ENCODE measurements at regions not wholly inside any gene's neighbourhood (a gene's known extent, or its start where the extent isn't known, plus 50 kb on each side); places are given as distances from the start of the nearest gene placed in this dataset.

DNA sequence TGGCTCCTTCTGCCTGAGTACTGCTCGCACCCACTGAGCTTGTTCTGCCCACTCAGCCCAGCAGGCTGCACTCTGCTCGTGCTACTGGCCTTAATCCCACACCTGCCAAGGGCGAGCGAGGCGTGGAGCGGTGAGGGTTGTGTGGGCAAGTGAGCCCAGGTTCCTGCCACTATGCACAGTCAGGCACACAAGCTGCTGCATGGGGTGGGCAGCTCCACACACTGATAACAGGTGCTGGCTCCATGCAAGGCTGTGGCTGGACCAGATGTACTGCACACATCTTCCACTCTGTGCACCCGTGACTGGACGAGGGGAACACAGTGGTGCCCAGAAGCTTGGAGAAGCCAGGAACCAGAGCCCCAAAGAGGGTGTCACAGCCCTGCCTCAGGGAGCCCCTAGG lies 184.3 kb upstream of the NUDT6 start:
- TF ChIP-seq, protein P1, sequence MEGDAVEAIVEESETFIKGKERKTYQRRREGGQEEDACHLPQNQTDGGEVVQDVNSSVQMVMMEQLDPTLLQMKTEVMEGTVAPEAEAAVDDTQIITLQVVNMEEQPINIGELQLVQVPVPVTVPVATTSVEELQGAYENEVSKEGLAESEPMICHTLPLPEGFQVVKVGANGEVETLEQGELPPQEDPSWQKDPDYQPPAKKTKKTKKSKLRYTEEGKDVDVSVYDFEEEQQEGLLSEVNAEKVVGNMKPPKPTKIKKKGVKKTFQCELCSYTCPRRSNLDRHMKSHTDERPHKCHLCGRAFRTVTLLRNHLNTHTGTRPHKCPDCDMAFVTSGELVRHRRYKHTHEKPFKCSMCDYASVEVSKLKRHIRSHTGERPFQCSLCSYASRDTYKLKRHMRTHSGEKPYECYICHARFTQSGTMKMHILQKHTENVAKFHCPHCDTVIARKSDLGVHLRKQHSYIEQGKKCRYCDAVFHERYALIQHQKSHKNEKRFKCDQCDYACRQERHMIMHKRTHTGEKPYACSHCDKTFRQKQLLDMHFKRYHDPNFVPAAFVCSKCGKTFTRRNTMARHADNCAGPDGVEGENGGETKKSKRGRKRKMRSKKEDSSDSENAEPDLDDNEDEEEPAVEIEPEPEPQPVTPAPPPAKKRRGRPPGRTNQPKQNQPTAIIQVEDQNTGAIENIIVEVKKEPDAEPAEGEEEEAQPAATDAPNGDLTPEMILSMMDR (IDR thresholded peaks at IDR 0.05; ENCODE audit: partially characterized antibody, unreplicated experiment), result no peak
- DNase-seq, result peak; percentile 7
- no peak overlapping the region for H3K4me3 Mint-ChIP-seq (ENCODE audit: unreplicated experiment)
- no peaks in the 10 kb centered on the region for H3K27me3 Mint-ChIP-seq (ENCODE audit: unreplicated experiment)
- no peaks in the 10 kb centered on the region for H3K9me3 Mint-ChIP-seq (ENCODE audit: unreplicated experiment)
- peaks cover 5% of the 10 kb centered on the region for H3K4me1 Mint-ChIP-seq (ENCODE audit: low read depth, unreplicated experiment)
- H3K27ac Mint-ChIP-seq (ENCODE audit: unreplicated experiment), result no peak overlapping the region
- no peaks in the 10 kb centered on the region for H3K36me3 Mint-ChIP-seq (ENCODE audit: unreplicated experiment)

DNA sequence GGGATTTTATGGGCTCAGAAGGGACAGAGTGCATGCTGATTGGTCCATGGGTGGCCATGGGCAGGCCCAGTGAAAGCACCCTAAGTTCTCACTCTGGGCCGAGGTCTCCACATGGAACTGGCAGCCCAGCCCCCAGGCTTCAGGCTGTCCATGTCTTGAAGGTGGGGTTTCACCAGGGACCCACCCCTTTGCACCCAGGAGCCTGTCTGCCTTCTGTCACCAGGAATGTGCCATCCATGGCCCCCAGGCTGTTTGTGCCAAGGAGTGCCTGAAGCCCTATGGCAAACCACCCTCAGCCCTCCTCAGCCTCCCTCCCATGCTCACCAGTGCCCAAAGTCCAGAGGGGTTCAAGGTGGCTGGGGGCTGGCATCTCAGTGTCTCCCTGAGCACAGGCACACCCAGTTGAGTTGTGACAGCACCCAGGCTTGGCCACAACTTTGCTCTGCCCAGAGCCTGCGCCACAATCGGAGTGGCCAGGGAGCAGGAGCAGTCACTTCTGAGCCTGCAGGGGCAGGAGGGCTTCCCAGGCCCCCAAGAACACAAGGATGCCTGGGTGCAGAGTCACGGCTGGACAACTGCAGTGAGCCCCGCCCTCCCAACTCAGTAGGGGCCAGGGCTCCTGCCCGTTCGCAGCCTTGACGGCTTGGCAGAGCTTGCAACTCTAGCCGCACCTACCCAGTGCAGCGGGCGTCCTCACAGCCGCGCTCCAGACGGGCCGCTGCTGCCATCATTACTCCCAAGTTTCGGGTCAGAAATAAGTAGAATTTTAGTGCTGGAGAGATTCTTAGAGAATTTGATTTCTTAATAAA lies 185.3 kb upstream of the NUDT6 start:
- DNase-seq, result no peak
- TF ChIP-seq, protein P1 (IDR thresholded peaks at IDR 0.05; ENCODE audit: partially characterized antibody, unreplicated experiment), result no peak
- Mint-ChIP-seq H3K9me3 (ENCODE audit: unreplicated experiment) (no peaks in the 10 kb centered on the region), H3K4me3 (ENCODE audit: unreplicated experiment) (no peak overlapping the region), H3K27ac (ENCODE audit: unreplicated experiment) (no peak overlapping the region), H3K27me3 (ENCODE audit: unreplicated experiment) (no peaks in the 10 kb centered on the region), H3K4me1 (ENCODE audit: low read depth, unreplicated experiment) (peaks cover 2% of the 10 kb centered on the region), H3K36me3 (ENCODE audit: unreplicated experiment) (no peaks in the 10 kb centered on the region)

DNA sequence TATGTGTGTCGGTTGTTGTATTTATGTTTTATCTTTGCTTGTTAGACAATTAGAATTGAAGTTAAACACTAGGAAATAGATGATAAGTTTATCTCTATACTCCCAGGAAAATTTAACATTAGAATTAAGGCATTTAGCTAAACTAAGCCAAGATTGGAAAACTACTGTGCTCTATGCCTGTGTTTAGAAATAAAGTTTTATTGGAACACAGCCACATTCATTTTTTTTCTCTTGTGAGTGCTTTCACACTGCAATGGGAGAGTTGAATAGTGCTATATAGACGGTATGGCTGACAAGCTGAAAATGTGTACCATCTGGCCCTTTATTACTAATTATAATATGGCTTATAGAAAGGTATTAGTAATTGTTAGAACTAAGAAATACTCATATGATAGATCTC lies 186.7 kb upstream of the NUDT6 start:
- Mint-ChIP-seq H3K27ac (ENCODE audit: unreplicated experiment) (no peak overlapping the region), H3K27me3 (ENCODE audit: unreplicated experiment) (no peaks in the 10 kb centered on the region), H3K9me3 (ENCODE audit: unreplicated experiment) (peaks cover 2% of the 10 kb centered on the region), H3K4me1 (ENCODE audit: low read depth, unreplicated experiment) (no peaks in the 10 kb centered on the region), H3K36me3 (ENCODE audit: unreplicated experiment) (no peaks in the 10 kb centered on the region), H3K4me3 (ENCODE audit: unreplicated experiment) (no peak overlapping the region)
- DNase-seq, result no peak
- TF ChIP-seq, protein P1 (IDR thresholded peaks at IDR 0.05; ENCODE audit: partially characterized antibody, unreplicated experiment), result no peak

DNA sequence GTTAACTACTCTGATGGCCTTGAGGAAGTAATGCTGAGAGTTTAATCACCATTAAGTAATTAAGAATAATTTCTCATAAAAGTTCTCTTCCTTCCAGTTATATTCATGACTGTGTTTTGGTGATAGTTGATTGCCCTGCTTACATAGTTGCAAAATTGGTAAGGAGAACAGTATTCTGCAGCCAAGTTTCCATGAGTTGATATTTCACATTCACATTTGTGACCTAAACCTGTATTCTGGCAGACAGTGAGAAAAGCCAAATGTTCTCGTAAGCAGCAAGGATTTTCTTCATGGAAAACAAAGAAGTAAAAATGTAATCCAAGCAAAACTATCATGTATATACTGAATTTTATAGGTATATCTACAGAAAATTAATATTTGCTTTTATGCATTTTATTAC lies 187.8 kb upstream of the NUDT6 start:
- H3K27ac Mint-ChIP-seq (ENCODE audit: unreplicated experiment), result no peak overlapping the region
- H3K4me3 Mint-ChIP-seq (ENCODE audit: unreplicated experiment), result no peak overlapping the region
- TF ChIP-seq, protein P1 (IDR thresholded peaks at IDR 0.05; ENCODE audit: partially characterized antibody, unreplicated experiment), result no peak
- H3K9me3 Mint-ChIP-seq (ENCODE audit: unreplicated experiment), result peaks cover 2% of the 10 kb centered on the region
- H3K4me1 Mint-ChIP-seq (ENCODE audit: low read depth, unreplicated experiment), result no peaks in the 10 kb centered on the region
- H3K27me3 Mint-ChIP-seq (ENCODE audit: unreplicated experiment), result no peaks in the 10 kb centered on the region
- DNase-seq, result no peak
- no peaks in the 10 kb centered on the region for H3K36me3 Mint-ChIP-seq (ENCODE audit: unreplicated experiment)

DNA sequence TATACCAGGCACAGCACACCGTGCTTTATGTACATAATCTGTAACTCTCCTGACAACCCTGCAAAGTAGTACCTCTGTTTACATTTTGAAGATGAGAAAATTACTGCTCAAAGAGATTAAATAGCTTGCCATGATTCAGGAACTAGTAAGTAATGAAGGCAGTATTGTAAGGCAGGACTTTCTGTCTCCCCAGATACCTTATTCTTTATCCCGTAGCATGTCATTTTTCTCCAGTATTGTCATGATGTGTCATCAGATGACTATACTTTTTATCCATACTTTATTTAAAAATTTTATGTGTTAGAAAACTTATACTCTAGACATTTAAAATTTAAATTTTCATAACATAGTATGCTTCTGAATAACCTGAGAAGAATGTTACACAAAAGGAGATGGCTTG lies 188.3 kb upstream of the NUDT6 start:
- no peak for DNase-seq
- H3K4me1 Mint-ChIP-seq (ENCODE audit: low read depth, unreplicated experiment), result no peaks in the 10 kb centered on the region
- no peak overlapping the region for H3K27ac Mint-ChIP-seq (ENCODE audit: unreplicated experiment)
- H3K4me3 Mint-ChIP-seq (ENCODE audit: unreplicated experiment), result no peak overlapping the region
- H3K9me3 Mint-ChIP-seq (ENCODE audit: unreplicated experiment), result peaks cover 2% of the 10 kb centered on the region
- no peaks in the 10 kb centered on the region for H3K36me3 Mint-ChIP-seq (ENCODE audit: unreplicated experiment)
- TF ChIP-seq, protein P1 (IDR thresholded peaks at IDR 0.05; ENCODE audit: partially characterized antibody, unreplicated experiment), result no peak
- H3K27me3 Mint-ChIP-seq (ENCODE audit: unreplicated experiment), result no peaks in the 10 kb centered on the region
